ENCODE measurements at regions not wholly inside any gene's neighbourhood (a gene's known extent, or its start where the extent isn't known, plus 50 kb on each side); places are given as distances from the start of the nearest gene placed in this dataset.

GRCh38 chr2:48888066-48888465, 132.5 kb upstream of the LHCGR start:
- H3K27ac Mint-ChIP-seq (ENCODE audit: unreplicated experiment) = no peak overlapping the region
- H3K4me3 Mint-ChIP-seq (ENCODE audit: unreplicated experiment) = no peak overlapping the region
- H3K4me1 Mint-ChIP-seq (ENCODE audit: low read depth) = no peaks in the 10 kb centered on the region
- H3K36me3 Mint-ChIP-seq (ENCODE audit: low read depth) = no peaks in the 10 kb centered on the region
- peaks cover 11% of the 10 kb centered on the region for H3K27me3 Mint-ChIP-seq (ENCODE audit: low read depth)
- DNase-seq (ENCODE audit: low spot score) = no peak
- TF ChIP-seq, protein P1, sequence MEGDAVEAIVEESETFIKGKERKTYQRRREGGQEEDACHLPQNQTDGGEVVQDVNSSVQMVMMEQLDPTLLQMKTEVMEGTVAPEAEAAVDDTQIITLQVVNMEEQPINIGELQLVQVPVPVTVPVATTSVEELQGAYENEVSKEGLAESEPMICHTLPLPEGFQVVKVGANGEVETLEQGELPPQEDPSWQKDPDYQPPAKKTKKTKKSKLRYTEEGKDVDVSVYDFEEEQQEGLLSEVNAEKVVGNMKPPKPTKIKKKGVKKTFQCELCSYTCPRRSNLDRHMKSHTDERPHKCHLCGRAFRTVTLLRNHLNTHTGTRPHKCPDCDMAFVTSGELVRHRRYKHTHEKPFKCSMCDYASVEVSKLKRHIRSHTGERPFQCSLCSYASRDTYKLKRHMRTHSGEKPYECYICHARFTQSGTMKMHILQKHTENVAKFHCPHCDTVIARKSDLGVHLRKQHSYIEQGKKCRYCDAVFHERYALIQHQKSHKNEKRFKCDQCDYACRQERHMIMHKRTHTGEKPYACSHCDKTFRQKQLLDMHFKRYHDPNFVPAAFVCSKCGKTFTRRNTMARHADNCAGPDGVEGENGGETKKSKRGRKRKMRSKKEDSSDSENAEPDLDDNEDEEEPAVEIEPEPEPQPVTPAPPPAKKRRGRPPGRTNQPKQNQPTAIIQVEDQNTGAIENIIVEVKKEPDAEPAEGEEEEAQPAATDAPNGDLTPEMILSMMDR (IDR thresholded peaks at IDR 0.05) = no peak
- peaks cover 8% of the 10 kb centered on the region for H3K9me3 Mint-ChIP-seq (ENCODE audit: low read depth)

DNA sequence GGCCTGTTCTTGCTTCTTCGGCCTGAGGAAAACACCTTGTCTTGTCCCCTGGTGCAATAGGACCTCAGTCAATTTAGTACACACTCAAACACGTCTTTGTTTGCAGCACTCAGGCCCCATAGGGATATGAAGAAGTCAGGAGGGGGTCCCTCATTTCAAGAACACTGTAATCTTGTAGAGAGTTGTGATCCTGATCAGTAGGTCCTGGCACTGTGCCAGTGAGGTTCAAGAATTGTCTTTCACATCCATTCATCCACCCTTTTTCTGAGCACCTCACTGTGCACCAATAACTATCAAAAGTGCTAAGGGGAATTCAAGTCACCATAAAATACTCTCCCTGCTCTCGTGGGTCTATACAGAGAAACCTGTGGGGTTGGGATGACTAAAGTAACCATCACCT, 131.4 kb upstream of the LHCGR start:
- no peaks in the 10 kb centered on the region for H3K4me1 Mint-ChIP-seq (ENCODE audit: low read depth)
- no peaks in the 10 kb centered on the region for H3K36me3 Mint-ChIP-seq (ENCODE audit: low read depth)
- peaks cover 8% of the 10 kb centered on the region for H3K9me3 Mint-ChIP-seq (ENCODE audit: low read depth)
- peaks cover 11% of the 10 kb centered on the region for H3K27me3 Mint-ChIP-seq (ENCODE audit: low read depth)
- no peak overlapping the region for H3K27ac Mint-ChIP-seq (ENCODE audit: unreplicated experiment)
- TF ChIP-seq, protein P1 (IDR thresholded peaks at IDR 0.05) = no peak
- DNase-seq (ENCODE audit: low spot score) = no peak
- no peak overlapping the region for H3K4me3 Mint-ChIP-seq (ENCODE audit: unreplicated experiment)

DNA sequence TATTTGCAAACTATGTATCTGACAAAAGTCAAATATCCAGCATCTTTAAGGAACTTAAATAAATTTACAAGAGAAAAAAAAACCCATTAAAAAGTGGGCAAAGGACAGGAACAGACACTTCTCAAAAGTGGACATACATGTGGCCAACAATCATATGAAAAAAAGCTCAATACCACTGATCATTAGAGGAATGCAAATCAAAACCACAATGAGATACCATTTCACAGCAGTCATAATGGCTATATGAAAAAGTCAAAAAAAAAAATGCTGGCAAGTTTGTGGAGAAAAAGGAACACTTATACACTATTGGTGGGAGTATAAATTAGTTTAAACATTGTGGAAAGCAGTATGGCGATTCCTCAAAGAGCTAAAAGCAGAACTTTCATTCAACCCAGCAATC, 130.3 kb upstream of the LHCGR start:
- TF ChIP-seq, protein P1 (IDR thresholded peaks at IDR 0.05) = no peak
- H3K36me3 Mint-ChIP-seq (ENCODE audit: low read depth) = no peaks in the 10 kb centered on the region
- H3K27ac Mint-ChIP-seq (ENCODE audit: unreplicated experiment) = no peak overlapping the region
- H3K4me3 Mint-ChIP-seq (ENCODE audit: unreplicated experiment) = no peak overlapping the region
- peaks cover 11% of the 10 kb centered on the region for H3K27me3 Mint-ChIP-seq (ENCODE audit: low read depth)
- H3K4me1 Mint-ChIP-seq (ENCODE audit: low read depth) = no peaks in the 10 kb centered on the region
- no peak for DNase-seq (ENCODE audit: low spot score)
- H3K9me3 Mint-ChIP-seq (ENCODE audit: low read depth) = peaks cover 8% of the 10 kb centered on the region

DNA sequence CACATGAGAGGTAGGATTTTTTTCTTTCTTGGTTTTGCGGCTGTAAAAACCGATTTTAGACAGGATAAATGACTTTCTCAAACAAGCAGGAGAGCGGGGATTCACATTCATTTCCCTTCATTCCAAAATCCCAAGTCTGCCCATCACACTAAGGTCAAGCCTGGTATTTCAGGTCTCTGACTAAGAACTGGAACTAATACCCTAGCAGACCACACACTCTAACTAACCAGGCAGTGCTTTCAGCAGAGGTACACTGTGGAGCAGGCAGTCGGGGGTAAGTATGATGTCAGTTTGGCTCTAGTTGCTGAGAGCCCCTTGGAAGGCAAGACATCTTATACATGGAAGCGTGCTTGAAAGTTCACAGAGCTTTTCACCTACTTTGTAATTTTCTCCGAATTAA, 128.1 kb upstream of the LHCGR start:
- DNase-seq (ENCODE audit: low spot score) = no peak
- H3K4me3 Mint-ChIP-seq (ENCODE audit: unreplicated experiment) = no peak overlapping the region
- no peaks in the 10 kb centered on the region for H3K36me3 Mint-ChIP-seq (ENCODE audit: low read depth)
- H3K27me3 Mint-ChIP-seq (ENCODE audit: low read depth) = peaks cover 11% of the 10 kb centered on the region
- peaks cover 8% of the 10 kb centered on the region for H3K9me3 Mint-ChIP-seq (ENCODE audit: low read depth)
- TF ChIP-seq, protein P1 (IDR thresholded peaks at IDR 0.05) = no peak
- no peaks in the 10 kb centered on the region for H3K4me1 Mint-ChIP-seq (ENCODE audit: low read depth)
- H3K27ac Mint-ChIP-seq (ENCODE audit: unreplicated experiment) = no peak overlapping the region

- H3K27me3 Mint-ChIP-seq (ENCODE audit: low read depth) = peaks cover 12% of the 10 kb centered on the region
- no peak overlapping the region for H3K4me3 Mint-ChIP-seq (ENCODE audit: unreplicated experiment)
- H3K27ac Mint-ChIP-seq (ENCODE audit: unreplicated experiment) = no peak overlapping the region
- no peaks in the 10 kb centered on the region for H3K9me3 Mint-ChIP-seq (ENCODE audit: low read depth)
- H3K4me1 Mint-ChIP-seq (ENCODE audit: low read depth) = no peaks in the 10 kb centered on the region
- DNase-seq (ENCODE audit: low spot score) = no peak
- no peaks in the 10 kb centered on the region for H3K36me3 Mint-ChIP-seq (ENCODE audit: low read depth)
- TF ChIP-seq, protein P1 (IDR thresholded peaks at IDR 0.05) = no peak
Observed at GRCh38 chr2:48874282-48874681, 118.8 kb upstream of the LHCGR start.
